Muscle layer of colon (tissue), 2 donors: ENCODE measurements at regions not wholly inside any gene's neighbourhood (a gene's known extent, or its start where the extent isn't known, plus 50 kb on each side); places are given as distances from the start of the nearest gene placed in this dataset.

ENCODE experiments used
- H3K27ac ChIP-seq: one replicate; pipeline ENCODE4 v1.7.0; 2013; ENCODE audit warnings: low read depth, mild to moderate bottlenecking, low read length, moderate library complexity
- H3K27me3 ChIP-seq, 2 donors: one replicate each; pipeline ENCODE4 v1.7.0; 2013; ENCODE audit warnings: low read length in 2 of 2, mild to moderate bottlenecking in 2 of 2; ENCODE audit not compliant: insufficient read depth in 2 of 2, control insufficient read depth in 1 of 2
- H3K36me3 ChIP-seq: one replicate; pipeline ENCODE4 v1.7.0; 2013; ENCODE audit warnings: mild to moderate bottlenecking, low read length; ENCODE audit not compliant: insufficient read depth
- H3K4me1 ChIP-seq: one replicate; pipeline ENCODE4 v1.7.0; 2013; ENCODE audit warnings: mild to moderate bottlenecking, low read length; ENCODE audit not compliant: insufficient read depth
- H3K4me3 ChIP-seq, 2 donors: one replicate each; pipeline ENCODE4 v1.7.0; 2013; ENCODE audit warnings: low read length in 2 of 2, low read depth in 1 of 2, mild to moderate bottlenecking in 1 of 2, moderate library complexity in 1 of 2
- H3K9ac ChIP-seq: one replicate; pipeline ENCODE4 v1.7.0; 2013; ENCODE audit warnings: low read length
- H3K9me3 ChIP-seq: one replicate; pipeline ENCODE4 v1.7.0; 2013; ENCODE audit warnings: mild to moderate bottlenecking, low read length
- donor health status: abdominal sarcoma.
- donor health status: Adenocarcinoma of cecum.

GRCh38 chr3:117285737-117286136 is 576.2 kb downstream of the TUSC7 start:
- no peak overlapping the region for H3K4me3 ChIP-seq
- no peaks in the 10 kb centered on the region for H3K4me1 ChIP-seq
- H3K36me3 ChIP-seq = no peaks in the 10 kb centered on the region
- no peak overlapping the region for H3K27ac ChIP-seq
- H3K9me3 ChIP-seq = no peaks in the 10 kb centered on the region
- H3K27me3 ChIP-seq = no peaks in the 10 kb centered on the region
- no peak overlapping the region for H3K9ac ChIP-seq

- Histone ChIP-seq H3K4me1 (no peaks in the 10 kb centered on the region), H3K36me3 (no peaks in the 10 kb centered on the region), H3K27me3 (no peaks in the 10 kb centered on the region), H3K9me3 (no peaks in the 10 kb centered on the region), H3K9ac (no peak overlapping the region), H3K27ac (no peak overlapping the region), H3K4me3 (no peak overlapping the region)
These were observed 576.9 kb downstream of the TUSC7 start for GRCh38 chr3:117286488-117286887.

- H3K4me1 ChIP-seq = no peaks in the 10 kb centered on the region
- H3K36me3 ChIP-seq = no peaks in the 10 kb centered on the region
- no peaks in the 10 kb centered on the region for H3K9me3 ChIP-seq
- no peak overlapping the region for H3K4me3 ChIP-seq
- H3K27ac ChIP-seq = no peak overlapping the region
- no peak overlapping the region for H3K9ac ChIP-seq
- H3K27me3 ChIP-seq = no peaks in the 10 kb centered on the region
These were observed 578.0 kb downstream of the TUSC7 start for GRCh38 chr3:117287602-117288001.

GRCh38 chr3:117291476-117291875 is 581.9 kb downstream of the TUSC7 start:
- Histone ChIP-seq H3K27ac (no peak overlapping the region), H3K9ac (no peak overlapping the region), H3K9me3 (no peaks in the 10 kb centered on the region), H3K4me1 (no peaks in the 10 kb centered on the region), H3K36me3 (no peaks in the 10 kb centered on the region), H3K4me3 (no peak overlapping the region), H3K27me3 (no peaks in the 10 kb centered on the region)

GRCh38 chr3:117297065-117297464 is 587.5 kb downstream of the TUSC7 start:
- no peaks in the 10 kb centered on the region for H3K27me3 ChIP-seq
- H3K36me3 ChIP-seq = no peaks in the 10 kb centered on the region
- H3K27ac ChIP-seq = no peak overlapping the region
- H3K4me1 ChIP-seq = no peaks in the 10 kb centered on the region
- no peak overlapping the region for H3K9ac ChIP-seq
- H3K9me3 ChIP-seq = no peaks in the 10 kb centered on the region
- H3K4me3 ChIP-seq = no peak overlapping the region

GRCh38 chr3:117297541-117297940 is 588.0 kb downstream of the TUSC7 start:
- no peak overlapping the region for H3K4me3 ChIP-seq
- H3K27me3 ChIP-seq = no peaks in the 10 kb centered on the region
- no peaks in the 10 kb centered on the region for H3K4me1 ChIP-seq
- H3K9ac ChIP-seq = no peak overlapping the region
- H3K27ac ChIP-seq = no peak overlapping the region
- no peaks in the 10 kb centered on the region for H3K9me3 ChIP-seq
- no peaks in the 10 kb centered on the region for H3K36me3 ChIP-seq

GRCh38 chr3:117298273-117298672 is 588.7 kb downstream of the TUSC7 start:
- H3K27ac ChIP-seq = no peak overlapping the region
- H3K36me3 ChIP-seq = no peaks in the 10 kb centered on the region
- H3K4me3 ChIP-seq = no peak overlapping the region
- H3K9ac ChIP-seq = no peak overlapping the region
- no peaks in the 10 kb centered on the region for H3K9me3 ChIP-seq
- H3K4me1 ChIP-seq = no peaks in the 10 kb centered on the region
- no peaks in the 10 kb centered on the region for H3K27me3 ChIP-seq

GRCh38 chr3:117302428-117302827 is 592.8 kb downstream of the TUSC7 start:
- no peak overlapping the region for H3K9ac ChIP-seq
- no peaks in the 10 kb centered on the region for H3K9me3 ChIP-seq
- no peak overlapping the region for H3K27ac ChIP-seq
- H3K4me3 ChIP-seq = no peak overlapping the region
- no peaks in the 10 kb centered on the region for H3K36me3 ChIP-seq
- H3K27me3 ChIP-seq = no peaks in the 10 kb centered on the region
- no peaks in the 10 kb centered on the region for H3K4me1 ChIP-seq

- no peaks in the 10 kb centered on the region for H3K9me3 ChIP-seq
- H3K36me3 ChIP-seq = no peaks in the 10 kb centered on the region
- H3K4me1 ChIP-seq = no peaks in the 10 kb centered on the region
- H3K9ac ChIP-seq = no peak overlapping the region
- no peak overlapping the region for H3K4me3 ChIP-seq
- H3K27ac ChIP-seq = no peak overlapping the region
- H3K27me3 ChIP-seq = no peaks in the 10 kb centered on the region
These were observed 593.9 kb downstream of the TUSC7 start for GRCh38 chr3:117303443-117303842.

GRCh38 chr3:117304681-117305080 is 595.1 kb downstream of the TUSC7 start:
- no peaks in the 10 kb centered on the region for H3K36me3 ChIP-seq
- H3K9ac ChIP-seq = no peak overlapping the region
- H3K9me3 ChIP-seq = no peaks in the 10 kb centered on the region
- H3K4me1 ChIP-seq = no peaks in the 10 kb centered on the region
- H3K27me3 ChIP-seq = no peaks in the 10 kb centered on the region
- no peak overlapping the region for H3K4me3 ChIP-seq
- no peak overlapping the region for H3K27ac ChIP-seq

- Histone ChIP-seq H3K36me3 (no peaks in the 10 kb centered on the region), H3K9me3 (no peaks in the 10 kb centered on the region), H3K4me3 (no peak overlapping the region), H3K27me3 (no peaks in the 10 kb centered on the region), H3K27ac (no peak overlapping the region), H3K4me1 (no peaks in the 10 kb centered on the region), H3K9ac (no peak overlapping the region)
These were observed 596.1 kb downstream of the TUSC7 start for GRCh38 chr3:117305681-117306080.

GRCh38 chr3:117306299-117306698 is 596.7 kb downstream of the TUSC7 start:
- Histone ChIP-seq H3K36me3 (no peaks in the 10 kb centered on the region), H3K4me1 (no peaks in the 10 kb centered on the region), H3K27ac (no peak overlapping the region), H3K27me3 (no peaks in the 10 kb centered on the region), H3K4me3 (no peak overlapping the region), H3K9me3 (no peaks in the 10 kb centered on the region), H3K9ac (no peak overlapping the region)
